Fibroblast of skin of left quadriceps (primary cell): ENCODE measurements at regions not wholly inside any gene's neighbourhood (a gene's known extent, or its start where the extent isn't known, plus 50 kb on each side); places are given as distances from the start of the nearest gene placed in this dataset.
A peak's percentile ranks its signal among the peaks of the same experiment; 100 is the strongest.

Experiments
- DNase-seq, 2 experiments: peaks; one replicate each; pipeline ENCODE4 v3.0.0-alpha.2; 2013; ENCODE audit warnings: low read depth in 2 of 2

GRCh38 chr13:39858794-39859193, 203.3 kb downstream of the COG6 start:
- no peak for DNase-seq

- DNase-seq: no peak
These were observed 204.4 kb downstream of the COG6 start for GRCh38 chr13:39859898-39860297.

GRCh38 chr13:39862900-39863299, 207.4 kb downstream of the COG6 start:
- DNase-seq: no peak

GRCh38 chr13:39864221-39864620, 208.8 kb downstream of the COG6 start:
- no peak for DNase-seq

GRCh38 chr13:39866722-39867121, 211.3 kb downstream of the COG6 start:
- DNase-seq: no peak

- DNase-seq: no peak
These were observed 212.3 kb downstream of the COG6 start for GRCh38 chr13:39867807-39868206.

- no peak for DNase-seq
These were observed 214.8 kb downstream of the COG6 start for GRCh38 chr13:39870197-39870747.

GRCh38 chr13:39874331-39875053, 219.0 kb downstream of the COG6 start:
- DNase-seq: no peak

GRCh38 chr13:39875111-39875987, 219.9 kb downstream of the COG6 start:
- DNase-seq: no peak

- peak; percentile 80 to 81 for DNase-seq
These were observed 220.8 kb downstream of the COG6 start for GRCh38 chr13:39876258-39876657.

- DNase-seq: no peak
These were observed 221.7 kb downstream of the COG6 start for GRCh38 chr13:39877134-39877533.

GRCh38 chr13:39879286-39880035, 224.0 kb downstream of the COG6 start:
- no peak for DNase-seq

GRCh38 chr13:39881383-39881782, 225.9 kb downstream of the COG6 start:
- DNase-seq: no peak

- DNase-seq: peak; percentile 72 to 78
These were observed 226.4 kb downstream of the COG6 start for GRCh38 chr13:39881887-39882286.

GRCh38 chr13:39884166-39884565, 228.7 kb downstream of the COG6 start:
- no peak for DNase-seq

- DNase-seq: no peak
These were observed 230.9 kb downstream of the COG6 start for GRCh38 chr13:39886336-39886735.

GRCh38 chr13:39887387-39887786, 231.9 kb downstream of the COG6 start:
- DNase-seq: no peak

- no peak for DNase-seq
These were observed 233.7 kb downstream of the COG6 start for GRCh38 chr13:39888865-39889810.

GRCh38 chr13:39890537-39890936, 235.1 kb downstream of the COG6 start:
- DNase-seq: no peak

GRCh38 chr13:39892721-39893685, 237.5 kb downstream of the COG6 start:
- DNase-seq: peak; percentile 46 to 47
